ENCODE measurements at regions not wholly inside any gene's neighbourhood (a gene's known extent, or its start where the extent isn't known, plus 50 kb on each side); places are given as distances from the start of the nearest gene placed in this dataset.
"Not testable (repeated sequence)": the region's sequence is repeated elsewhere in the genome, so short reads cannot be mapped to it uniquely, and the experiment has no call there.

- DNase-seq: no peak
Observed at GRCh38 chr21:14903172-14903865, 161.5 kb downstream of the NRIP1 start.

- no peak for DNase-seq
Observed at GRCh38 chr21:14901482-14901958, 163.3 kb downstream of the NRIP1 start.

GRCh38 chr21:14900611-14901010 lies 164.2 kb downstream of the NRIP1 start:
- DNase-seq: no peak

- no peak for DNase-seq
Observed at GRCh38 chr21:14900058-14900457, 164.7 kb downstream of the NRIP1 start.

- DNase-seq: no peak
Observed at GRCh38 chr21:14895792-14896191, 169.0 kb downstream of the NRIP1 start.

- no peak for DNase-seq
Observed at GRCh38 chr21:14890141-14890540, 174.7 kb downstream of the NRIP1 start.

GRCh38 chr21:14889080-14889810 lies 175.6 kb downstream of the NRIP1 start:
- DNase-seq: no peak

- no peak for DNase-seq
Observed at GRCh38 chr21:14888202-14888601, 176.6 kb downstream of the NRIP1 start.

GRCh38 chr21:14886001-14886400 lies 178.8 kb downstream of the NRIP1 start:
- no peak for DNase-seq

GRCh38 chr21:14883351-14883750 lies 181.4 kb downstream of the NRIP1 start:
- DNase-seq: no peak

- not testable (repeated sequence) for DNase-seq
Observed at GRCh38 chr21:14882545-14882944, 182.3 kb downstream of the NRIP1 start.

- no peak for DNase-seq
Observed at GRCh38 chr21:14881863-14882499, 182.8 kb downstream of the NRIP1 start.

- DNase-seq: no peak
Observed at GRCh38 chr21:14880922-14881321, 183.9 kb downstream of the NRIP1 start.

GRCh38 chr21:14879458-14879857 lies 185.3 kb downstream of the NRIP1 start:
- no peak for DNase-seq

- DNase-seq: no peak
Observed at GRCh38 chr21:14878971-14879370, 185.8 kb downstream of the NRIP1 start.

GRCh38 chr21:14877581-14878228 lies 187.1 kb downstream of the NRIP1 start:
- DNase-seq: no peak

GRCh38 chr21:14876524-14876840 lies 188.3 kb downstream of the NRIP1 start:
- DNase-seq: no peak

- no peak for DNase-seq
Observed at GRCh38 chr21:14875704-14876523, 188.9 kb downstream of the NRIP1 start.

- DNase-seq: no peak
Observed at GRCh38 chr21:14875186-14875585, 189.6 kb downstream of the NRIP1 start.

GRCh38 chr21:14874379-14874778 lies 190.4 kb downstream of the NRIP1 start:
- DNase-seq: no peak

GRCh38 chr21:14871861-14872260 lies 192.9 kb downstream of the NRIP1 start:
- no peak for DNase-seq

- no peak for DNase-seq
Observed at GRCh38 chr21:14870853-14871149, 194.0 kb downstream of the NRIP1 start.

Data from left hindlimb (tissue), 1 donor.